H9 (cell line): ENCODE measurements at regions not wholly inside any gene's neighbourhood (a gene's known extent, or its start where the extent isn't known, plus 50 kb on each side); places are given as distances from the start of the nearest gene placed in this dataset.

Source experiments
- DNase-seq: peaks from one replicate; pipeline ENCODE4 v3.0.0-alpha.2; 2017
- H2AFZ ChIP-seq: one replicate; pipeline ENCODE4 v1.6.1; 2013; ENCODE audit warnings: mild to moderate bottlenecking, low read length, control low read depth, moderate library complexity
- H2AK5ac ChIP-seq: 2 replicates; pipeline ENCODE4 v1.6.1; 2013; ENCODE audit warnings: low read length, control low read depth, mixed read lengths; ENCODE audit not compliant: insufficient read length
- H2BK120ac ChIP-seq: one replicate; pipeline ENCODE4 v1.6.1; 2013; ENCODE audit warnings: low read depth, mild to moderate bottlenecking, low read length, control low read depth, inconsistent platforms; ENCODE audit not compliant: poor library complexity, severe bottlenecking
- H2BK12ac ChIP-seq: 2 replicates; pipeline ENCODE4 v1.6.1; 2013; ENCODE audit warnings: low read length, control low read depth, mixed read lengths, low read depth; ENCODE audit not compliant: insufficient read length
- H2BK15ac ChIP-seq: 2 replicates; pipeline ENCODE4 v1.6.1; 2013; ENCODE audit warnings: low read depth, low read length, control low read depth
- H2BK20ac ChIP-seq: one replicate; pipeline ENCODE4 v1.6.1; 2013; ENCODE audit warnings: low read depth, mild to moderate bottlenecking, low read length, control low read depth, inconsistent platforms; ENCODE audit not compliant: poor library complexity, severe bottlenecking
- H2BK5ac ChIP-seq: 2 replicates; pipeline ENCODE4 v1.6.1; 2013; ENCODE audit warnings: low read length, control low read depth, mixed read lengths; ENCODE audit not compliant: insufficient read length
- H3K14ac ChIP-seq: 2 replicates; pipeline ENCODE4 v1.6.1; 2013; ENCODE audit warnings: low read length, control low read depth; ENCODE audit not compliant: insufficient read depth
- H3K18ac ChIP-seq: 2 replicates; pipeline ENCODE4 v1.6.1; 2013; ENCODE audit warnings: low read depth, mild to moderate bottlenecking, mixed read lengths, low read length, control low read depth; ENCODE audit not compliant: insufficient read length
- H3K23ac ChIP-seq: 2 replicates; pipeline ENCODE4 v1.6.1; 2013; ENCODE audit warnings: low read length, control low read depth, mixed read lengths, low read depth; ENCODE audit not compliant: insufficient read length
- H3K23me2 ChIP-seq: 2 replicates; pipeline ENCODE4 v1.6.1; 2013; ENCODE audit warnings: low read depth, mild to moderate bottlenecking, mixed read lengths, low read length, control low read depth; ENCODE audit not compliant: insufficient read length, poor library complexity, severe bottlenecking
- H3K27ac ChIP-seq: 2 replicates; pipeline ENCODE4 v1.5.1; 2013; ENCODE audit warnings: low read length, control low read depth, mixed read lengths, low read depth; ENCODE audit not compliant: insufficient read length
- H3K27me3 ChIP-seq: 2 replicates; pipeline ENCODE4 v1.6.1; 2013; ENCODE audit warnings: low read length, control low read depth, inconsistent platforms; ENCODE audit not compliant: insufficient read depth
- H3K4ac ChIP-seq: 2 replicates; pipeline ENCODE4 v1.6.1; 2013; ENCODE audit warnings: low read depth, mild to moderate bottlenecking, control low read depth, inconsistent platforms, low read length, moderate library complexity
- H3K4me1 ChIP-seq: 2 replicates; pipeline ENCODE4 v1.6.1; 2013; ENCODE audit warnings: low read length, control low read depth, inconsistent platforms; ENCODE audit not compliant: insufficient read depth
- H3K4me2 ChIP-seq: 2 replicates; pipeline ENCODE4 v1.6.1; 2013; ENCODE audit warnings: low read length, control low read depth, mixed read lengths; ENCODE audit not compliant: insufficient read length, insufficient read depth
- H3K56ac ChIP-seq: 2 replicates; pipeline ENCODE4 v1.6.1; 2013; ENCODE audit warnings: low read depth, mild to moderate bottlenecking, mixed read lengths, low read length, control low read depth; ENCODE audit not compliant: insufficient read length
- H3K79me1 ChIP-seq: 2 replicates; pipeline ENCODE4 v1.6.1; 2013; ENCODE audit warnings: low read depth, mild to moderate bottlenecking, moderate library complexity, low read length, control low read depth, inconsistent platforms; ENCODE audit not compliant: insufficient read depth, poor library complexity, severe bottlenecking
- H3K79me2 ChIP-seq: 2 replicates; pipeline ENCODE4 v1.6.1; 2013; ENCODE audit warnings: low read length, control low read depth, inconsistent platforms; ENCODE audit not compliant: insufficient read depth
- H3K9ac ChIP-seq: 2 replicates; pipeline ENCODE4 v1.6.1; 2013; ENCODE audit warnings: low read length, control low read depth, mixed read lengths; ENCODE audit not compliant: insufficient read length; ENCODE audit errors: extremely low read depth
- H3K9me3 ChIP-seq: one replicate; pipeline ENCODE4 v1.6.1; 2013; ENCODE audit warnings: low read depth, low read length, inconsistent platforms; ENCODE audit not compliant: control insufficient read depth
- H3T11ph ChIP-seq: one replicate; pipeline ENCODE4 v1.6.1; 2013; ENCODE audit warnings: mild to moderate bottlenecking, low read length, control low read depth, inconsistent platforms
- H4K20me1 ChIP-seq: one replicate; pipeline ENCODE4 v1.6.1; 2013; ENCODE audit not compliant: control insufficient read depth, insufficient read length, insufficient read depth
- H4K5ac ChIP-seq: 2 replicates; pipeline ENCODE4 v1.6.1; 2013; ENCODE audit warnings: low read depth, mild to moderate bottlenecking, mixed read lengths, low read length, control low read depth; ENCODE audit not compliant: insufficient read length
- H4K8ac ChIP-seq: replicated peaks from 2 replicates; pipeline ENCODE4 v1.6.1; 2013; ENCODE audit warnings: low read length, control low read depth, mixed read lengths, low read depth; ENCODE audit not compliant: insufficient read length
- H4K91ac ChIP-seq: 2 replicates; pipeline ENCODE4 v1.6.1; 2013; ENCODE audit warnings: low read depth, mild to moderate bottlenecking, moderate library complexity, mixed read lengths, low read length, control low read depth; ENCODE audit not compliant: insufficient read length
- H3K27ac Mint-ChIP-seq, 3 experiments: 2 replicates in 2 of 3; 3 replicates in 1 of 3; pipeline ENCODE4 v1.8.0; 2020 to 2021; ENCODE audit warnings: mixed read lengths in 3 of 3, mild to moderate bottlenecking in 1 of 3, moderate library complexity in 1 of 3
- H3K27me3 Mint-ChIP-seq: 2 replicates; pipeline ENCODE4 v1.8.0; 2021; ENCODE audit warnings: low read depth, mild to moderate bottlenecking, moderate library complexity, mixed read lengths
- H3K36me3 Mint-ChIP-seq, 3 experiments: 2 replicates in 2 of 3; 3 replicates in 1 of 3; pipeline ENCODE4 v1.8.0; 2020 to 2021; ENCODE audit warnings: low read depth in 3 of 3, mixed read lengths in 3 of 3; ENCODE audit not compliant: insufficient read depth in 1 of 3
- H3K4me1 Mint-ChIP-seq, 2 experiments: 2 replicates each; pipeline ENCODE4 v1.8.0; 2020; ENCODE audit warnings: mixed read lengths in 2 of 2
- H3K4me3 Mint-ChIP-seq, 2 experiments: 2 replicates in 1 of 2; 3 replicates in 1 of 2; pipeline ENCODE4 v1.8.0; 2020 to 2021; ENCODE audit warnings: mild to moderate bottlenecking in 2 of 2, mixed read lengths in 2 of 2, moderate library complexity in 1 of 2
- H3K9me3 Mint-ChIP-seq, 2 experiments: 2 replicates in 1 of 2; 3 replicates in 1 of 2; pipeline ENCODE4 v1.8.0; 2020; ENCODE audit warnings: mild to moderate bottlenecking in 2 of 2, mixed read lengths in 2 of 2, moderate library complexity in 1 of 2
- WGBS: extraction: QIAGEN DNeasy Blood & Tissue Kit; methylation state at CpG from one replicate; pipeline ENCODE4 v1.1.7; 2013; ENCODE audit warnings: missing lambda C conversion rate, low lambda C conversion rate, mixed read lengths; ENCODE audit not compliant: insufficient read length; ENCODE audit errors: extremely low coverage; 5-methylcytosine and 5-hydroxymethylcytosine counted together
- TF ChIP-seq, protein P1 (sequence below): fragments of 200-600 bp; sonication (generic); conservative IDR thresholded peaks from 3 replicates; pipeline ENCODE4 v1.8.0; 2021; ENCODE audit warnings: antibody characterized with exemption, mild to moderate bottlenecking

- Histone ChIP-seq H2BK20ac (no peak overlapping the region), H3K18ac (no peak overlapping the region), H3K9me3 (no peaks in the 10 kb centered on the region), H2BK120ac (no peak overlapping the region), H4K20me1 (no peaks in the 10 kb centered on the region), H4K5ac (no peak overlapping the region), H3K23ac (no peak overlapping the region), H3K56ac (no peak overlapping the region), H4K91ac (no peak overlapping the region), H3K9ac (no peak overlapping the region), H3K4ac (no peak overlapping the region), H2BK15ac (no peak overlapping the region), H3K14ac (no peak overlapping the region), H2BK12ac (no peak overlapping the region), H3K79me2 (no peaks in the 10 kb centered on the region), H3K4me1 (no peaks in the 10 kb centered on the region), H3T11ph (no peak overlapping the region), H2AFZ (no peak overlapping the region), H3K4me2 (no peak overlapping the region), H2BK5ac (no peak overlapping the region), H2AK5ac (no peak overlapping the region), H3K27me3 (no peaks in the 10 kb centered on the region), H4K8ac (no peak overlapping the region), H3K27ac (no peak overlapping the region), H3K23me2 (no peaks in the 10 kb centered on the region), H3K79me1 (no peaks in the 10 kb centered on the region)
- TF ChIP-seq, protein P1, sequence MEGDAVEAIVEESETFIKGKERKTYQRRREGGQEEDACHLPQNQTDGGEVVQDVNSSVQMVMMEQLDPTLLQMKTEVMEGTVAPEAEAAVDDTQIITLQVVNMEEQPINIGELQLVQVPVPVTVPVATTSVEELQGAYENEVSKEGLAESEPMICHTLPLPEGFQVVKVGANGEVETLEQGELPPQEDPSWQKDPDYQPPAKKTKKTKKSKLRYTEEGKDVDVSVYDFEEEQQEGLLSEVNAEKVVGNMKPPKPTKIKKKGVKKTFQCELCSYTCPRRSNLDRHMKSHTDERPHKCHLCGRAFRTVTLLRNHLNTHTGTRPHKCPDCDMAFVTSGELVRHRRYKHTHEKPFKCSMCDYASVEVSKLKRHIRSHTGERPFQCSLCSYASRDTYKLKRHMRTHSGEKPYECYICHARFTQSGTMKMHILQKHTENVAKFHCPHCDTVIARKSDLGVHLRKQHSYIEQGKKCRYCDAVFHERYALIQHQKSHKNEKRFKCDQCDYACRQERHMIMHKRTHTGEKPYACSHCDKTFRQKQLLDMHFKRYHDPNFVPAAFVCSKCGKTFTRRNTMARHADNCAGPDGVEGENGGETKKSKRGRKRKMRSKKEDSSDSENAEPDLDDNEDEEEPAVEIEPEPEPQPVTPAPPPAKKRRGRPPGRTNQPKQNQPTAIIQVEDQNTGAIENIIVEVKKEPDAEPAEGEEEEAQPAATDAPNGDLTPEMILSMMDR: no peak
- Mint-ChIP-seq H3K4me3 (no peak overlapping the region), H3K9me3 (no peaks in the 10 kb centered on the region), H3K27me3 (no peaks in the 10 kb centered on the region), H3K4me1 (peaks cover 13 to 15% of the 10 kb centered on the region in 2 experiments), H3K36me3 (no peaks in the 10 kb centered on the region), H3K27ac (no peak overlapping the region)
- WGBS: no CpG with 5 or more reads among the region's 2 CpGs
- DNase-seq: no peak
Measured at GRCh38 chr17:55661256-55661758, 61.4 kb downstream of the TMEM100 start.
